B cell (primary cell): ENCODE measurements at regions not wholly inside any gene's neighbourhood (a gene's known extent, or its start where the extent isn't known, plus 50 kb on each side); places are given as distances from the start of the nearest gene placed in this dataset.

Experiments
- CTCF ChIP-seq: fragments of 200-600 bp; IDR thresholded peaks from one replicate; pipeline ENCODE4 v1.8.0; 2022; ENCODE audit warnings: antibody characterized with exemption, mild to moderate bottlenecking
- EZH2 ChIP-seq: IDR thresholded peaks from 2 replicates; pipeline ENCODE4 v1.6.1; 2012; ENCODE audit warnings: borderline replicate concordance, low read depth, mild to moderate bottlenecking, moderate library complexity, low read length; ENCODE audit not compliant: insufficient read depth, poor library complexity, severe bottlenecking

GRCh38 chr4:3834663-3835521 is 68.7 kb downstream of the ADRA2C start:
- TF ChIP-seq CTCF (no peak), EZH2 (no peak)
